ENCODE measurements at regions not wholly inside any gene's neighbourhood (a gene's known extent, or its start where the extent isn't known, plus 50 kb on each side); places are given as distances from the start of the nearest gene placed in this dataset.
"Not testable (repeated sequence)": the region's sequence is repeated elsewhere in the genome, so short reads cannot be mapped to it uniquely, and the experiment has no call there.

DNA sequence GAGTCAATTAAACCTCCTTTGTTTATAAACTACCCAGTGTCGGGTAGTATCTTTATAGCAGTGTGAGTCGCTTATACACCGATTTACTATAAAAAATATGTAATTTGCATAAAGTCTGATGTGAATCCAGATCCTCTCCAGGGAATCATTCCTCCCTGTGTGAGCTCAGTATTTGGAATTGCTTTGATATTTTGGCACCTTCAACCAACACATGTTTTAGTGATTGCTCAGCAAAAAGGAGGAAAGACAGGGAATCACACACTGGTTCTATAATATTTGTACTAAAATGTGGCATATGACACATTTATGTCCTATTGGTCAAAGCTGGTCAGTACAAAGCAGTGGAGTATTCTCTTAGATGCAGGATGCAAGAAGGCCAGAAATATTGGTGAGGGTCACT is 703.9 kb upstream of the ATXN7L3B start:
- Histone ChIP-seq H3K4me1 (no peaks in the 10 kb centered on the region), H3K36me3 (no peaks in the 10 kb centered on the region), H3K27ac (no peak overlapping the region), H3K4me3 (no peak overlapping the region), H3K9me3 (no peaks in the 10 kb centered on the region), H3K27me3 (no peaks in the 10 kb centered on the region)
- intact Hi-C loops (cut with DNase I): no loop called here
- no peak for ATAC-seq
- no peak for DNase-seq
- TF ChIP-seq, protein P1, sequence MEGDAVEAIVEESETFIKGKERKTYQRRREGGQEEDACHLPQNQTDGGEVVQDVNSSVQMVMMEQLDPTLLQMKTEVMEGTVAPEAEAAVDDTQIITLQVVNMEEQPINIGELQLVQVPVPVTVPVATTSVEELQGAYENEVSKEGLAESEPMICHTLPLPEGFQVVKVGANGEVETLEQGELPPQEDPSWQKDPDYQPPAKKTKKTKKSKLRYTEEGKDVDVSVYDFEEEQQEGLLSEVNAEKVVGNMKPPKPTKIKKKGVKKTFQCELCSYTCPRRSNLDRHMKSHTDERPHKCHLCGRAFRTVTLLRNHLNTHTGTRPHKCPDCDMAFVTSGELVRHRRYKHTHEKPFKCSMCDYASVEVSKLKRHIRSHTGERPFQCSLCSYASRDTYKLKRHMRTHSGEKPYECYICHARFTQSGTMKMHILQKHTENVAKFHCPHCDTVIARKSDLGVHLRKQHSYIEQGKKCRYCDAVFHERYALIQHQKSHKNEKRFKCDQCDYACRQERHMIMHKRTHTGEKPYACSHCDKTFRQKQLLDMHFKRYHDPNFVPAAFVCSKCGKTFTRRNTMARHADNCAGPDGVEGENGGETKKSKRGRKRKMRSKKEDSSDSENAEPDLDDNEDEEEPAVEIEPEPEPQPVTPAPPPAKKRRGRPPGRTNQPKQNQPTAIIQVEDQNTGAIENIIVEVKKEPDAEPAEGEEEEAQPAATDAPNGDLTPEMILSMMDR (IDR thresholded peaks at IDR 0.05): no peak

DNA sequence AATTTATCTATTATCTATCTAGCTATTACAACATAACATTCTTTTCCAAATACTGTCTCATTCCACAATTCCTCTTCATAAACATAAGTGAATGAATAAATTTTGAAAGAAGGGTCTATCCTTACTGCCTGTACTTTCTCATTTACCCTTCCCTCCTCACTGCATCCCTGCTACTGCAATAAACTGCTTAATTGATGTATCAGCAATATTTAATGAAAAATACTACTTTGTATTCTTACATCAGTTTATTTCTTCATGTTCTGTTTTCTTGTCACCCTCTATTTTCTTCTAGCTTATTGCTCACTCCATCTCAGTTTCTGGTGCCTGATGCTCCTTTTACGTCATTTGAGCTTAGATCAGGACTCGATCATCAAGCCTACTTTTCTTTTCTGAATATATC is 695.7 kb upstream of the ATXN7L3B start:
- no peak for DNase-seq
- no peak for ATAC-seq
- Histone ChIP-seq H3K36me3 (no peaks in the 10 kb centered on the region), H3K4me3 (no peak overlapping the region), H3K9me3 (no peaks in the 10 kb centered on the region), H3K27me3 (no peaks in the 10 kb centered on the region), H3K4me1 (no peaks in the 10 kb centered on the region), H3K27ac (no peak overlapping the region)
- intact Hi-C loops (cut with DNase I): no loop called here
- TF ChIP-seq, protein P1 (IDR thresholded peaks at IDR 0.05): no peak

DNA sequence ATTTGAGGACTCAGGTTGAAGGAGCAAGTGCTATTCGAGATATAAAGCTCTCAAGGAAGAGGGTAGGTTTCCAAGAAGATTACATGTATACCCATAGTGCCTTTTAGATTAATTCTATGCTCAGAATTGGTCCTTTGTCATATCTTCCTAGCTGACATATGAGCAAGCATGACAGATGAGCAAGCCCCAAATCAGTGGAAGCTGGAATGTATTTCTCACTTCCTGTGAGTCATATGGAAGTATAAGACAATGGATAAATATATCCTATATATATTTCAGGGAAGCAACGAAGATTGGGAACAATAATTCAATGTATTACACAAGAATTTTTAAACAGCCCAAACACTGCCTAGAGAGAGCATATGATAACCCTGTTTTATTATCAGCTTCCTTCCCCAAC is 674.1 kb upstream of the ATXN7L3B start:
- no peaks in the 10 kb centered on the region for H3K4me1 ChIP-seq
- intact Hi-C loops (cut with DNase I): no loop called here
- no peak for DNase-seq
- ATAC-seq: no peak
- H3K36me3 ChIP-seq: no peaks in the 10 kb centered on the region
- TF ChIP-seq, protein P1 (IDR thresholded peaks at IDR 0.05): no peak
- H3K4me3 ChIP-seq: no peak overlapping the region
- no peaks in the 10 kb centered on the region for H3K27me3 ChIP-seq
- no peak overlapping the region for H3K27ac ChIP-seq
- no peaks in the 10 kb centered on the region for H3K9me3 ChIP-seq

DNA sequence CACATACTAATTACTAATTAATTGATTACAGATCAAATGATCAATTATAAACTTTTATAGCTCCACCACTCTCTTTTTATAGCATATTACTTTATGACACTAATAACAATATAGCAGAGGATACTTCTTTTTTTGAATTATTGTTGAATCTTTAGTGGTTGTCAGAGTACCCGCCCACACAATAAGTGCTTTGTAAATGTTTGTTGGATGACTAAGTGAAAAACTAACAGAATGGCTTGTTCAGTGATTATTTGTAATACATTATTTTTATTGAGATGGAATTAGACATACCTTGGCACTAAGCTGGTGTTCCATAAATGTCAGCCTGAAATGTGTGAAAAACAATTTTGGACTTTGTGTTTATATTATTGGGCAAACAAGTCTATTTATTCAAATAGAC is 670.5 kb upstream of the ATXN7L3B start:
- H3K36me3 ChIP-seq: no peaks in the 10 kb centered on the region
- no peaks in the 10 kb centered on the region for H3K27me3 ChIP-seq
- no peaks in the 10 kb centered on the region for H3K9me3 ChIP-seq
- ATAC-seq (no peak), DNase-seq (no peak)
- TF ChIP-seq, protein P1 (IDR thresholded peaks at IDR 0.05): no peak
- H3K4me1 ChIP-seq: no peaks in the 10 kb centered on the region
- H3K4me3 ChIP-seq: no peak overlapping the region
- no peak overlapping the region for H3K27ac ChIP-seq
- intact Hi-C loops (cut with DNase I): no loop called here

DNA sequence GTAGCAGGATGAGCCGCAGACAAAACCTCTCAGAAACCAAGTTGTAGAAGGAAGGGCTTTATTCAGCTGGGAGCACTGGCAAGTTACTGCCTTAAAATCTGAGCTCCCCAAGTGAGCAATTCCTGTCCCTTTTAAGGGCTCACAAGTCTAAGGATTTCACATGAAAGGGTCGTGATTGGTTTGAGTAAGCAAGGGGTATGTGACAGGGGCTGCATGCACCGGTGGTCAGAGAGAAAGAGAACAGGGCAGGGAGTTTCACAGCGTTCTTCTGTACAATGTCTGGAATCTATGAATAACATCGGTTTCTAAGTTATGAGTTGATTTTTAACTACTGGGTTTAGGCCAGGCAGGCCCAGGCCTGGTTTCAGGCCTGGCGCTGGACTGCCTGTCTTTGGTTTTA is 660.3 kb upstream of the ATXN7L3B start:
- intact Hi-C loops (cut with DNase I); H3K4me1 ChIP-seq; H3K4me3 ChIP-seq; ATAC-seq; DNase-seq; H3K36me3 ChIP-seq; H3K27me3 ChIP-seq; H3K27ac ChIP-seq; H3K9me3 ChIP-seq: not testable (repeated sequence)

DNA sequence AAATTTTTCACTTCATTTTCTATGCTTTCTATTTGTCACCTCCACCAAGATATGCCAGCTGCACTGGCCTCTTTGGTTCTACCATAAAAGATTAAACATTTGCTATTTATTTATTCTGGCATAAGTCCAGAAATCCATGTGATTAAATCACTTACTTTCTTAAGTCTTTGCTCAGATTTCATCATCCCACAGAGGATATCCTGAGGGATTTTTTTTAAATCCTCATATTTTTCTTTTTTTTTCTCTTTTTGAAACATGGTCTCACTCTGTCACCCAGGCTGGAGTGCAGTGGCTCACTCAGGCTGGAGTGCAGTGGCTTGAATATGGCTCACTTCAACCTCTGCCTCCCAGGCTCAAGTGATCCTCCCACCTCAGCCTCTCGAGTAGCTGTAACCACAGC is 645.4 kb upstream of the ATXN7L3B start:
- no peaks in the 10 kb centered on the region for H3K9me3 ChIP-seq
- intact Hi-C loops (cut with DNase I): no loop called here
- TF ChIP-seq, protein P1 (IDR thresholded peaks at IDR 0.05): no peak
- H3K27me3 ChIP-seq: no peaks in the 10 kb centered on the region
- no peaks in the 10 kb centered on the region for H3K36me3 ChIP-seq
- H3K4me1 ChIP-seq: no peaks in the 10 kb centered on the region
- no peak overlapping the region for H3K27ac ChIP-seq
- no peak overlapping the region for H3K4me3 ChIP-seq
- DNase-seq: no peak
- ATAC-seq: no peak
